EH (cell line): ENCODE measurements at regions not wholly inside any gene's neighbourhood (a gene's known extent, or its start where the extent isn't known, plus 50 kb on each side); places are given as distances from the start of the nearest gene placed in this dataset.
"Not testable (repeated sequence)": the region's sequence is repeated elsewhere in the genome, so short reads cannot be mapped to it uniquely, and the experiment has no call there.

Experiments used
- DNase-seq: peaks from one replicate; pipeline ENCODE4 v3.0.0-alpha.2; 2015; ENCODE audit warnings: low read depth

GRCh38 chr2:21966139-21966538, 842.4 kb downstream of the TDRD15 start:
- DNase-seq = peak; percentile 83

- no peak for DNase-seq
These were observed 847.2 kb downstream of the TDRD15 start for GRCh38 chr2:21970971-21971370.

GRCh38 chr2:21972586-21972985, 848.8 kb downstream of the TDRD15 start:
- no peak for DNase-seq

- DNase-seq = peak; percentile 4
These were observed 857.4 kb downstream of the TDRD15 start for GRCh38 chr2:21981127-21981526.

- no peak for DNase-seq
These were observed 869.2 kb downstream of the TDRD15 start for GRCh38 chr2:21993002-21993401.

- no peak for DNase-seq
These were observed 872.6 kb downstream of the TDRD15 start for GRCh38 chr2:21996339-21996738.

GRCh38 chr2:21999522-21999921, 875.8 kb downstream of the TDRD15 start:
- DNase-seq = no peak

- peak; percentile 10 for DNase-seq
These were observed 878.3 kb downstream of the TDRD15 start for GRCh38 chr2:22002066-22002465.

GRCh38 chr2:22003270-22003669, 879.5 kb downstream of the TDRD15 start:
- no peak for DNase-seq

GRCh38 chr2:22011048-22011447, 887.3 kb downstream of the TDRD15 start:
- DNase-seq = no peak

- DNase-seq = no peak
These were observed 896.4 kb downstream of the TDRD15 start for GRCh38 chr2:22020091-22020742.

GRCh38 chr2:22027345-22028005, 903.7 kb downstream of the TDRD15 start:
- DNase-seq = no peak

- DNase-seq = peak; percentile 14
These were observed 911.6 kb downstream of the TDRD15 start for GRCh38 chr2:22035361-22035830.

- peak; percentile 8 for DNase-seq
These were observed 913.5 kb downstream of the TDRD15 start for GRCh38 chr2:22037274-22037673.

GRCh38 chr2:22043784-22044183, 920.0 kb downstream of the TDRD15 start:
- DNase-seq = no peak

GRCh38 chr2:22055784-22056620, 932.2 kb downstream of the TDRD15 start:
- DNase-seq = no peak

GRCh38 chr2:22056621-22057132, 932.9 kb downstream of the TDRD15 start:
- no peak for DNase-seq

- DNase-seq = no peak
These were observed 938.9 kb downstream of the TDRD15 start for GRCh38 chr2:22062679-22063078.

GRCh38 chr2:22076454-22076853, 952.7 kb downstream of the TDRD15 start:
- no peak for DNase-seq

GRCh38 chr2:22078701-22079100, 954.9 kb downstream of the TDRD15 start:
- no peak for DNase-seq

- no peak for DNase-seq
These were observed 955.8 kb downstream of the TDRD15 start for GRCh38 chr2:22079583-22079982.

- DNase-seq = no peak
These were observed 963.0 kb downstream of the TDRD15 start for GRCh38 chr2:22086726-22087125.

- not testable (repeated sequence) for DNase-seq
These were observed 979.8 kb downstream of the TDRD15 start for GRCh38 chr2:22103617-22104016.
